SK-N-SH treated with all-trans-retinoic acid at 6 μM for 48 hours (cell line): ENCODE measurements at regions not wholly inside any gene's neighbourhood (a gene's known extent, or its start where the extent isn't known, plus 50 kb on each side); places are given as distances from the start of the nearest gene placed in this dataset.
"Not testable (repeated sequence)": the region's sequence is repeated elsewhere in the genome, so short reads cannot be mapped to it uniquely, and the experiment has no call there.

ENCODE experiments used
- ATAC-seq: fragments of 200-7000 bp; cut with Tn5 transposase; 3 replicates; pipeline ENCODE4 v1.9.1; 2020; ENCODE audit warnings: mild to moderate bottlenecking, moderate library complexity
- ARNTL ChIP-seq: fragments of 450-650 bp; formaldehyde crosslinking; IDR thresholded peaks from 2 replicates; pipeline ENCODE4 v1.5.0; 2020; ENCODE audit warnings: low read depth, mild to moderate bottlenecking, moderate library complexity, borderline replicate concordance
- BACH2 ChIP-seq: fragments of 250-450 bp; sonication (Bioruptor Pico); IDR thresholded peaks from 2 replicates; pipeline ENCODE4 v1.9.0; 2021; ENCODE audit warnings: mild to moderate bottlenecking, borderline replicate concordance
- CREB5 ChIP-seq: fragments of 250-450 bp; sonication (Bioruptor Pico); IDR thresholded peaks from 2 replicates; pipeline ENCODE4 v1.5.1; 2020; ENCODE audit warnings: low read depth, mild to moderate bottlenecking, moderate library complexity
- CSDC2 ChIP-seq: fragments of 250-450 bp; sonication (Bioruptor Pico); IDR thresholded peaks from 2 replicates; pipeline ENCODE4 v1.5.0; 2020; ENCODE audit warnings: mild to moderate bottlenecking, moderate library complexity
- CSRNP3 ChIP-seq: fragments of 250-450 bp; sonication (Bioruptor Pico); IDR thresholded peaks from 2 replicates; pipeline ENCODE4 v1.5.1; 2021; ENCODE audit warnings: mild to moderate bottlenecking, moderate library complexity
- GLIS3 ChIP-seq: fragments of 250-450 bp; sonication (Bioruptor Pico); IDR thresholded peaks from 2 replicates; pipeline ENCODE4 v1.5.0; 2020; ENCODE audit warnings: mild to moderate bottlenecking, moderate library complexity
- ISL1 ChIP-seq: fragments of 250-450 bp; sonication (Bioruptor Pico); IDR thresholded peaks from 2 replicates; pipeline ENCODE4 v2.1.2; 2022; ENCODE audit warnings: mild to moderate bottlenecking, moderate library complexity
- OSR1 ChIP-seq: fragments of 250-450 bp; sonication (Bioruptor Pico); IDR thresholded peaks from 2 replicates; pipeline ENCODE4 v1.8.0; 2022; ENCODE audit warnings: moderate library complexity, mild to moderate bottlenecking, inconsistent platforms
- PATZ1 ChIP-seq: fragments of 250-450 bp; sonication (Bioruptor Pico); IDR thresholded peaks from 2 replicates; pipeline ENCODE4 v1.8.0; 2020; ENCODE audit warnings: mild to moderate bottlenecking, moderate library complexity, borderline replicate concordance
- POU6F1 ChIP-seq: fragments of 250-450 bp; sonication (Bioruptor Pico); IDR thresholded peaks from 2 replicates; pipeline ENCODE4 v1.8.0; 2021; ENCODE audit warnings: low read depth, mild to moderate bottlenecking, moderate library complexity, borderline replicate concordance
- PPARA ChIP-seq: fragments of 250-450 bp; sonication (Bioruptor Pico); IDR thresholded peaks from 2 replicates; pipeline ENCODE4 v1.5.0; 2020; ENCODE audit warnings: mild to moderate bottlenecking, borderline replicate concordance
- RARB ChIP-seq: fragments of 250-450 bp; sonication (Bioruptor Pico); IDR thresholded peaks from 2 replicates; pipeline ENCODE4 v1.8.0; 2021; ENCODE audit warnings: mild to moderate bottlenecking, moderate library complexity
- SNAI2 ChIP-seq: fragments of 250-450 bp; sonication (Bioruptor Pico); IDR thresholded peaks from 2 replicates; pipeline ENCODE4 v1.5.0; 2020; ENCODE audit warnings: mild to moderate bottlenecking, moderate library complexity
- TCF4 ChIP-seq: fragments of 250-450 bp; sonication (Bioruptor Pico); IDR thresholded peaks from 2 replicates; pipeline ENCODE4 v1.8.0; 2021; ENCODE audit warnings: mild to moderate bottlenecking, moderate library complexity, borderline replicate concordance
- TSHZ2 ChIP-seq: fragments of 250-450 bp; sonication (Bioruptor Pico); IDR thresholded peaks from 2 replicates; pipeline ENCODE4 v1.5.0; 2020; ENCODE audit warnings: mild to moderate bottlenecking, moderate library complexity
- ZFP3 ChIP-seq: fragments of 250-450 bp; sonication (Bioruptor Pico); IDR thresholded peaks from 2 replicates; pipeline ENCODE4 v1.5.0; 2020; ENCODE audit warnings: mild to moderate bottlenecking, moderate library complexity
- ZNF565 ChIP-seq: fragments of 450-650 bp; formaldehyde crosslinking; conservative IDR thresholded peaks from 2 replicates; pipeline ENCODE4 v1.5.0; 2020; ENCODE audit warnings: low read depth, mild to moderate bottlenecking, moderate library complexity
- ZNF70 ChIP-seq: fragments of 450-650 bp; formaldehyde crosslinking; IDR thresholded peaks from 2 replicates; pipeline ENCODE4 v1.5.0; 2020; ENCODE audit warnings: mild to moderate bottlenecking, moderate library complexity
- ZNF8 ChIP-seq: fragments of 450-650 bp; formaldehyde crosslinking; IDR thresholded peaks from 2 replicates; pipeline ENCODE4 v1.5.0; 2020; ENCODE audit warnings: mild to moderate bottlenecking, moderate library complexity

GRCh38 chr21:27033471-27033870, 66.6 kb upstream of the ADAMTS5 start:
- no peak for ATAC-seq
- TF ChIP-seq ZNF565 (no peak), CSDC2 (CRISPR knock-in tag) (no peak), PPARA (CRISPR knock-in tag) (no peak), ZNF8 (CRISPR knock-in tag) (no peak), OSR1 (CRISPR knock-in tag) (no peak), CSRNP3 (CRISPR knock-in tag) (no peak), RARB (CRISPR knock-in tag) (no peak), BACH2 (CRISPR knock-in tag) (no peak), PATZ1 (CRISPR knock-in tag) (no peak), CREB5 (CRISPR knock-in tag) (no peak), GLIS3 (CRISPR knock-in tag) (no peak), ZFP3 (CRISPR knock-in tag) (no peak), SNAI2 (no peak), ISL1 (CRISPR knock-in tag) (no peak), ARNTL (CRISPR knock-in tag) (no peak), TSHZ2 (CRISPR knock-in tag) (no peak), TCF4 (CRISPR knock-in tag) (no peak), POU6F1 (no peak)

GRCh38 chr21:27026501-27026900, 59.6 kb upstream of the ADAMTS5 start:
- no peak for ATAC-seq
- TF ChIP-seq CSDC2 (CRISPR knock-in tag) (no peak), ZNF70 (no peak), TSHZ2 (CRISPR knock-in tag) (no peak), TCF4 (CRISPR knock-in tag) (no peak)

- ATAC-seq = not testable (repeated sequence)
Measured at GRCh38 chr21:27025708-27026107, 58.8 kb upstream of the ADAMTS5 start.
